ENCODE measurements at regions not wholly inside any gene's neighbourhood (a gene's known extent, or its start where the extent isn't known, plus 50 kb on each side); places are given as distances from the start of the nearest gene placed in this dataset.

- TF ChIP-seq CTCF (conservative IDR thresholded peaks at IDR 0.05 in 1 of 2, IDR thresholded peaks at IDR 0.05 in 1 of 2; ENCODE audit: low read depth in 1 of 2, low read length in 2 of 2) (peak in 1 of 2 donors; percentile 37), EZH2 (IDR thresholded peaks at IDR 0.05; ENCODE audit: low read length, missing control alignments) (no peak)
These were observed 1435.2 kb upstream of the CADM2 start for GRCh38 chr3:83523470-83524073.

All from fibroblast of lung (primary cell).